Neuronal stem cell (in vitro differentiated cells): ENCODE measurements at regions not wholly inside any gene's neighbourhood (a gene's known extent, or its start where the extent isn't known, plus 50 kb on each side); places are given as distances from the start of the nearest gene placed in this dataset.

Experiments used
- DNase-seq: peaks from one replicate; pipeline ENCODE4 v3.0.0-alpha.2; 2013; ENCODE audit warnings: low spot score
- H2AFZ ChIP-seq: one replicate; pipeline ENCODE4 v1.6.1; 2013; ENCODE audit warnings: mild to moderate bottlenecking, low read length, inconsistent platforms
- H2AK5ac ChIP-seq: 2 replicates; pipeline ENCODE4 v1.6.1; 2013; ENCODE audit warnings: low read depth, mild to moderate bottlenecking, inconsistent platforms, low read length, moderate library complexity, mixed read lengths
- H2BK120ac ChIP-seq: 2 replicates; pipeline ENCODE4 v1.6.1; 2013; ENCODE audit warnings: low read depth, mild to moderate bottlenecking, inconsistent platforms, low read length, moderate library complexity, mixed read lengths
- H2BK12ac ChIP-seq: one replicate; pipeline ENCODE4 v1.6.1; 2013; ENCODE audit warnings: low read length, inconsistent platforms
- H2BK15ac ChIP-seq: 2 replicates; pipeline ENCODE4 v1.6.1; 2013; ENCODE audit warnings: mild to moderate bottlenecking, low read length, inconsistent platforms, mixed read lengths
- H2BK5ac ChIP-seq: one replicate; pipeline ENCODE4 v1.6.1; 2013; ENCODE audit warnings: inconsistent platforms, mild to moderate bottlenecking, low read length, moderate library complexity
- H3K14ac ChIP-seq: one replicate; pipeline ENCODE4 v1.6.1; 2013; ENCODE audit warnings: low read length, inconsistent platforms
- H3K18ac ChIP-seq: 2 replicates; pipeline ENCODE4 v1.6.1; 2013; ENCODE audit warnings: low read length, inconsistent platforms
- H3K23ac ChIP-seq: 2 replicates; pipeline ENCODE4 v1.6.1; 2013; ENCODE audit warnings: low read depth, mild to moderate bottlenecking, mixed read lengths, low read length, inconsistent platforms; ENCODE audit not compliant: poor library complexity
- H3K27ac ChIP-seq: replicated peaks from 3 replicates; pipeline ENCODE4 v1.5.1; 2013; ENCODE audit warnings: low read length, inconsistent platforms
- H3K27me3 ChIP-seq, 3 experiments: 2 replicates each; pipeline ENCODE4 v1.6.1; 2013; ENCODE audit warnings: low read length in 3 of 3, mild to moderate bottlenecking in 2 of 3, inconsistent platforms in 1 of 3, low read depth in 1 of 3, mixed read lengths in 1 of 3, moderate library complexity in 1 of 3; ENCODE audit not compliant: control insufficient read depth in 3 of 3, insufficient read depth in 3 of 3
- H3K36me3 ChIP-seq, 2 donors: replicated peaks in 1 of 2; 2 replicates each; pipeline ENCODE4 v1.6.1; 2013; ENCODE audit warnings: low read length in 2 of 2; ENCODE audit not compliant: control insufficient read depth in 2 of 2, insufficient read depth in 2 of 2
- H3K4ac ChIP-seq: 2 replicates; pipeline ENCODE4 v1.6.1; 2013; ENCODE audit warnings: inconsistent platforms, mild to moderate bottlenecking, low read length, moderate library complexity
- H3K4me1 ChIP-seq, 2 donors: 1 replicate in 1 of 2; 2 replicates in 1 of 2; pipeline ENCODE4 v1.6.1; 2013; ENCODE audit warnings: low read length in 2 of 2, low read depth in 1 of 2; ENCODE audit not compliant: control insufficient read depth in 2 of 2, insufficient read depth in 1 of 2
- H3K4me2 ChIP-seq: one replicate; pipeline ENCODE4 v1.6.1; 2013; ENCODE audit warnings: mild to moderate bottlenecking, low read length, inconsistent platforms; ENCODE audit not compliant: insufficient read depth, poor library complexity, severe bottlenecking
- H3K4me3 ChIP-seq, 2 donors: 2 replicates each; pipeline ENCODE4 v1.5.1; 2013; ENCODE audit warnings: low read length in 2 of 2, mild to moderate bottlenecking in 2 of 2, inconsistent platforms in 1 of 2, moderate library complexity in 1 of 2
- H3K79me1 ChIP-seq: one replicate; pipeline ENCODE4 v1.6.1; 2013; ENCODE audit warnings: low read depth, mild to moderate bottlenecking, inconsistent platforms, low read length, moderate library complexity
- H3K9ac ChIP-seq: one replicate; pipeline ENCODE4 v1.6.1; 2013; ENCODE audit warnings: mild to moderate bottlenecking, low read depth, low read length, inconsistent platforms; ENCODE audit not compliant: poor library complexity
- H3K9me3 ChIP-seq, 2 donors: replicated peaks in 1 of 2; 2 replicates each; pipeline versions ENCODE3 to v1.6.1; 2013; ENCODE audit warnings: low read length in 2 of 2, mild to moderate bottlenecking in 2 of 2, inconsistent platforms in 1 of 2, low read depth in 1 of 2, mixed read lengths in 1 of 2, moderate library complexity in 1 of 2; ENCODE audit not compliant: control insufficient read depth in 2 of 2, insufficient read depth in 1 of 2
- H4K8ac ChIP-seq: one replicate; pipeline ENCODE4 v1.6.1; 2013; ENCODE audit warnings: low read depth, mild to moderate bottlenecking, inconsistent platforms, low read length, moderate library complexity
- H4K91ac ChIP-seq: one replicate; pipeline ENCODE4 v1.6.1; 2013; ENCODE audit warnings: low read length, low read depth, mild to moderate bottlenecking, inconsistent platforms; ENCODE audit not compliant: poor library complexity
- WGBS, 2 donors: extraction: QIAGEN DNeasy Blood & Tissue Kit; methylation state at CpG; one replicate each; pipeline ENCODE4 v1.1.7; 2013; ENCODE audit warnings: missing lambda C conversion rate in 2 of 2, mixed read lengths in 1 of 2; ENCODE audit not compliant: insufficient read length in 2 of 2, insufficient replicate concordance in 1 of 2; ENCODE audit errors: extremely low coverage in 2 of 2; 5-methylcytosine and 5-hydroxymethylcytosine counted together

- no peak overlapping the region for H2BK15ac ChIP-seq
- no peaks in the 10 kb centered on the region for H3K4me1 ChIP-seq
- H3K4me3 ChIP-seq = no peak overlapping the region
- H3K9ac ChIP-seq = no peak overlapping the region
- no peak overlapping the region for H3K23ac ChIP-seq
- DNase-seq = no peak
- H3K4ac ChIP-seq = no peak overlapping the region
- no peak overlapping the region for H3K4me2 ChIP-seq
- H2AFZ ChIP-seq = no peak overlapping the region
- H2BK5ac ChIP-seq = no peak overlapping the region
- no peaks in the 10 kb centered on the region for H3K9me3 ChIP-seq
- H3K36me3 ChIP-seq = no peaks in the 10 kb centered on the region
- H3K27me3 ChIP-seq = no peaks in the 10 kb centered on the region
- no peak overlapping the region for H2AK5ac ChIP-seq
- no peaks in the 10 kb centered on the region for H3K79me1 ChIP-seq
- no peak overlapping the region for H2BK12ac ChIP-seq
- H3K27ac ChIP-seq = no peak overlapping the region
- no peak overlapping the region for H4K8ac ChIP-seq
- H2BK120ac ChIP-seq = no peak overlapping the region
- no peak overlapping the region for H3K14ac ChIP-seq
- WGBS, 2 donors = no CpG with 5 or more reads among the region's 5 CpGs
- H4K91ac ChIP-seq = no peak overlapping the region
- no peak overlapping the region for H3K18ac ChIP-seq
Observed at GRCh38 chr2:145690183-145690778, 1170.4 kb upstream of the ZEB2 start.

GRCh38 chr2:145689277-145689676 lies 1169.4 kb upstream of the ZEB2 start:
- no peaks in the 10 kb centered on the region for H3K36me3 ChIP-seq
- H2BK5ac ChIP-seq = no peak overlapping the region
- no peak overlapping the region for H3K23ac ChIP-seq
- no peak overlapping the region for H3K4me2 ChIP-seq
- H3K4me3 ChIP-seq = no peak overlapping the region
- no peak overlapping the region for H4K8ac ChIP-seq
- no peak overlapping the region for H3K14ac ChIP-seq
- no peak overlapping the region for H3K27ac ChIP-seq
- no peak overlapping the region for H4K91ac ChIP-seq
- no peak overlapping the region for H2BK15ac ChIP-seq
- no peaks in the 10 kb centered on the region for H3K27me3 ChIP-seq
- no peak overlapping the region for H2BK12ac ChIP-seq
- DNase-seq = no peak
- no peak overlapping the region for H3K9ac ChIP-seq
- no peaks in the 10 kb centered on the region for H3K4me1 ChIP-seq
- WGBS, 2 donors = no CpG with 5 or more reads among the region's 2 CpGs
- no peak overlapping the region for H2BK120ac ChIP-seq
- no peak overlapping the region for H2AFZ ChIP-seq
- no peaks in the 10 kb centered on the region for H3K79me1 ChIP-seq
- no peaks in the 10 kb centered on the region for H3K9me3 ChIP-seq
- H3K4ac ChIP-seq = no peak overlapping the region
- H2AK5ac ChIP-seq = no peak overlapping the region
- H3K18ac ChIP-seq = no peak overlapping the region

- no peak overlapping the region for H3K18ac ChIP-seq
- no peaks in the 10 kb centered on the region for H3K9me3 ChIP-seq
- no peak overlapping the region for H4K8ac ChIP-seq
- no peak overlapping the region for H4K91ac ChIP-seq
- H3K36me3 ChIP-seq = no peaks in the 10 kb centered on the region
- no peak overlapping the region for H2BK15ac ChIP-seq
- no peak overlapping the region for H2BK120ac ChIP-seq
- no peak overlapping the region for H3K4ac ChIP-seq
- H2AFZ ChIP-seq = no peak overlapping the region
- no peak overlapping the region for H3K23ac ChIP-seq
- no peak for DNase-seq
- no peak overlapping the region for H3K9ac ChIP-seq
- no peaks in the 10 kb centered on the region for H3K79me1 ChIP-seq
- no peaks in the 10 kb centered on the region for H3K4me1 ChIP-seq
- no peak overlapping the region for H2BK12ac ChIP-seq
- no peak overlapping the region for H2BK5ac ChIP-seq
- no peak overlapping the region for H3K27ac ChIP-seq
- no peaks in the 10 kb centered on the region for H3K27me3 ChIP-seq
- no peak overlapping the region for H3K14ac ChIP-seq
- H3K4me3 ChIP-seq = no peak overlapping the region
- no peak overlapping the region for H3K4me2 ChIP-seq
- no peak overlapping the region for H2AK5ac ChIP-seq
- WGBS, 2 donors = 100% methylated on average over 2 of the region's 3 CpGs; no CpG with 5 or more reads in 1 of the 2 donors
Observed at GRCh38 chr2:145688156-145688555, 1168.2 kb upstream of the ZEB2 start.

GRCh38 chr2:145687442-145688134 lies 1167.7 kb upstream of the ZEB2 start:
- no peak overlapping the region for H3K4me3 ChIP-seq
- no peak overlapping the region for H2BK12ac ChIP-seq
- DNase-seq = no peak
- no peak overlapping the region for H3K4me2 ChIP-seq
- no peaks in the 10 kb centered on the region for H3K79me1 ChIP-seq
- no peaks in the 10 kb centered on the region for H3K4me1 ChIP-seq
- H3K9ac ChIP-seq = no peak overlapping the region
- no peak overlapping the region for H2AK5ac ChIP-seq
- no peak overlapping the region for H3K23ac ChIP-seq
- no peak overlapping the region for H4K8ac ChIP-seq
- no peaks in the 10 kb centered on the region for H3K9me3 ChIP-seq
- H2AFZ ChIP-seq = peak overlapping the region; percentile 71
- no CpG with 5 or more reads among the region's 4 CpGs for WGBS, 2 donors
- H3K14ac ChIP-seq = no peak overlapping the region
- H4K91ac ChIP-seq = no peak overlapping the region
- H2BK15ac ChIP-seq = no peak overlapping the region
- no peak overlapping the region for H3K4ac ChIP-seq
- H2BK5ac ChIP-seq = no peak overlapping the region
- no peak overlapping the region for H3K18ac ChIP-seq
- no peak overlapping the region for H2BK120ac ChIP-seq
- H3K27ac ChIP-seq = no peak overlapping the region
- H3K36me3 ChIP-seq = no peaks in the 10 kb centered on the region
- no peaks in the 10 kb centered on the region for H3K27me3 ChIP-seq
